IPS-11a (cell line): ENCODE measurements at regions not wholly inside any gene's neighbourhood (a gene's known extent, or its start where the extent isn't known, plus 50 kb on each side); places are given as distances from the start of the nearest gene placed in this dataset.

Source experiments
- H3K4me3 ChIP-seq: one replicate; pipeline ENCODE4 v1.5.1; 2013; ENCODE audit warnings: low read depth, low read length, control low read depth

DNA sequence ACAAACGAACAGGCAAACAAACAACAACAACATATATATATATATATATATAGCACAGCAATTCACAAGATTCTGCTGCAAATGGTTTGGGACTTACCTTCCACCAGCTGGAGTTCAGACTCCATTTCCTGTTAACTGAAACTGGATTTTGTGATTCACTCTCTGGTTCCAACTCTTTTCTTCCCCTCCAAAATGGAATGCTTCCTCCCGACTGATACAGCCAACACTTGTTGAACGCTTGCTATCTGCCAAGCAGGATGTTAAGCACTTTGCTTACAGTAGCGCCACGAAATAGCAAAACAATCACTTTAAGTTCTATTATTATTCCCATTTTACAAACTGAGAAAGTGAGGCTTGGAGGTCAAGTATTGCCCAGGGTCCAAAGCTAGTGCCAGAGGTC lies 116.0 kb upstream of the TMEM132C start:
- H3K4me3 ChIP-seq: no peak overlapping the region

DNA sequence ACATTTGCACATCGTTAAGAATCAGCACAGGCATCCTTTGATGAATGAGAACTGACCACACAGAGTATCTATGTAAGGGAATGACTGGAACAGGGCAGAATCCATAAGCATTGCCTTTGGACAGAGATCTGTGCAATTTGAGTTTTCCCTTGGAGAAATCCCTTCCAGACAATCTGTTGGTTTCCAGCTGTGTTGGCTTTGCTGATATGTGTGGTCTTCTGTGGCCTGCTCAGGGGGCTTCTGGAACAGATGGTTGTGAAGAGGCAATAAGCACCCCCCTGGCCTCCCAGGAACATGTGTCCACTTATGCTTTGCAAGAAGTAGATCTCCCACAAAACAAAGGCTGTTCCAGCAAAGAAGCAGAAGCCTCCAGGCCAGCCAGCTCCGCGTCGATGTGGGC lies 111.4 kb upstream of the TMEM132C start:
- no peak overlapping the region for H3K4me3 ChIP-seq

- H3K4me3 ChIP-seq: no peak overlapping the region
Measured at GRCh38 chr12:128163086-128163485, 103.9 kb upstream of the TMEM132C start.

GRCh38 chr12:128164533-128164932 lies 102.4 kb upstream of the TMEM132C start:
- no peak overlapping the region for H3K4me3 ChIP-seq

DNA sequence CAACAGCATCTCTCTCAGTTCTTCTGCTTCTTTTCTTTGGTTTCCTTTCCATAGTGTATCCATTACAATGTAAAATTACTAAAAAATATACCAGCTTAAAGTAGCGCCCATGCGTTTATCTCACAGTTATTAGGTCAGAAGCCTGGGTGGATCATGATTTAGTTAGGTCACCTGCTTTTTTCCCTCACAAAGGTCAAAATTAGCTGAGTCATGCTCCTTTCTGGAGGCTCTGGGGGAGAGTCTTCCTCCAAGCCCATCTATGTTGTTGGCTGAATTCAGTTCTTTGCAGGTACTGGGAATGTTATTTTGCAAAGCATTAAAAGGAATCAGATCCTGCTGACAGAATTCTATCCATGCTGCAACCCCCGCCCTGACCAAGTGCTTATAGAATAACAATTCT lies 101.6 kb upstream of the TMEM132C start:
- H3K4me3 ChIP-seq: no peak overlapping the region

DNA sequence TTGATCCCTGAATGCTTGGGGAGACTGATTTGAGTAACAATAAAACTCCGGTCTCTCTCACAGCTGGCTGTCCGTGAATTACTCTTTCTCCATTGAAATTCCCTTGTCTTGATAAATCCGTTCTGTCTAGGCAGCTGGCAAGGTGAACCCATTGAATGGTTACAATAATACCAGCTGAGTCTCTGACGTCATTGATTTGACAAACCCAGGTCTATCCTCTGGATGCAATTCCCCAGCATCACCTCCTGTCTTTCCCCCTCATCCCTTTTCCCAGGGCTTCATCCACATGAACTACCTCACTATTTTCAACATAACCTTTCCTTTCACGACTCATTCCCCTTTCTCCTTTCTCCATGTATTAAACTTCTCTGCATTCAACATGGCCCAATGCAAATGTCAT lies 98.7 kb upstream of the TMEM132C start:
- no peak overlapping the region for H3K4me3 ChIP-seq

DNA sequence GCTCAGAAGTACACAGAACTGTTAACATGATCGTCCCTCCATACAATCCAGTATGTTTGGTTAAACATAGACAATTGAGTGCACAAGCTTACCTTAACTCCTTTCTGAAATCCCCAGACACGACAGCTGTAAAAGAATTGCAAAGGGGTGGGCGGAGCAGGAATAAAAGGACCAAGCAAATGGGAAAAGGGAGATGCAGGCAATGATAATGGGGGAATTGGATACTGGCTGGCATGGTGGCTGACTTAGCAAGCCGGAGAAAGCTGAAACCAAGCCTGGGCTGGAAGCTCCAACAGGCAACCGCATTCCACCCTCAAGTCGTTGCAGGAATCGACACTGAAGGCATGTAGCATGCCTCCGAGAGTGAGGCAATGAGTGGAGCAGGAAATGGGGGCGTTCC lies 96.8 kb upstream of the TMEM132C start:
- H3K4me3 ChIP-seq: no peak overlapping the region

- no peak overlapping the region for H3K4me3 ChIP-seq
Measured at GRCh38 chr12:128178565-128178964, 88.4 kb upstream of the TMEM132C start.

- H3K4me3 ChIP-seq: no peak overlapping the region
Measured at GRCh38 chr12:128178966-128179365, 88.0 kb upstream of the TMEM132C start.

DNA sequence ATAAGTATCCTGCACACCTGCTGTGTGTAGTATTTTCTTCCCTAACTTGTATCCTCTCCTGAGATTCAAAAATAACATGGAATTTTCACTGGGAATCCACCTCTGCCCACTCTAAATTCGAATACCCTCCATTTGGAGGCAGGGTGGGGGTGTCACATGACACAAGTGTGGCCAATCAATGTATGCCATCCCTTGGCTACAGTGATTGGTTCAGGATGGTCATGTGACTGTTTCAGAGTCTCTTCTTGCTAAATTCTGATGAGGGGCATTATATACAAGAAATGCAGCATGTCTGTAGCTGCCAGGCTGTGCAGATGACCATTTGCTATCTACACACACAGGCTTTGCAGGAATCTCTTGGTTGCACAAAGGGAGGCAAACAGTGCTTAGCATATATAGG lies 86.8 kb upstream of the TMEM132C start:
- H3K4me3 ChIP-seq: no peak overlapping the region

GRCh38 chr12:128190052-128190451 lies 76.9 kb upstream of the TMEM132C start:
- no peak overlapping the region for H3K4me3 ChIP-seq

- H3K4me3 ChIP-seq: no peak overlapping the region
Measured at GRCh38 chr12:128190614-128191013, 76.4 kb upstream of the TMEM132C start.

DNA sequence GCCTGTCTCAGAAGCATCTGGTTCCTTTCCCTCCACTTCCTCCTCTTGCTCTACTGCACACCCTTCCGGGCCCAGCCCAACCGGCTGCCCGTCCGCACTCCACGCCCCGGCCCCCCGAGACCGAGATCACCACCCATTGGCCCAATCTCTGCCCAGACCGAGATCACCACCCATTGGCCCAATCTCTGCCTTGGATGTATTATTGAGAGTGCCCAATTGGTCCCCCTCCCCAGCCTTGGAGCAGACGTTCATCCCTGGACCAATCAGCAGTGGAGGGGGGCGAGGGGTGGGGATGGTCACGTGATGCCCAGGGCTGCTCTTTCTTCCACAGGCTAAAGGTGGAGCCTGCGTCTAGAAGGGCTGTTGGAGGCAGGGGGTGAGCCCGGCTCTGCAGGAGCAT lies 75.6 kb upstream of the TMEM132C start:
- no peak overlapping the region for H3K4me3 ChIP-seq

GRCh38 chr12:128204711-128205110 lies 62.3 kb upstream of the TMEM132C start:
- no peak overlapping the region for H3K4me3 ChIP-seq

- no peak overlapping the region for H3K4me3 ChIP-seq
Measured at GRCh38 chr12:128205145-128205544, 61.8 kb upstream of the TMEM132C start.

- H3K4me3 ChIP-seq: no peak overlapping the region
Measured at GRCh38 chr12:128205758-128206157, 61.2 kb upstream of the TMEM132C start.
